AG10803 (cell line): ENCODE measurements at regions not wholly inside any gene's neighbourhood (a gene's known extent, or its start where the extent isn't known, plus 50 kb on each side); places are given as distances from the start of the nearest gene placed in this dataset.
A peak's percentile ranks its signal among the peaks of the same experiment; 100 is the strongest.

Experiments
- DNase-seq: peaks from one replicate; pipeline ENCODE4 v3.0.0; 2010; ENCODE audit warnings: low read depth
- H3K4me3 ChIP-seq: 2 replicates; pipeline ENCODE4 v1.5.1; 2011; ENCODE audit warnings: mild to moderate bottlenecking, low read length, control low read depth
- CTCF ChIP-seq: conservative IDR thresholded peaks from 2 replicates; pipeline ENCODE4 v1.5.1; 2011; ENCODE audit warnings: mild to moderate bottlenecking, low read length, control low read depth, inconsistent platforms

GRCh38 chr5:28414619-28415018 lies 1376.2 kb upstream of the CDH9 start:
- no peak overlapping the region for H3K4me3 ChIP-seq
- no peak for TF ChIP-seq CTCF
- no peak for DNase-seq

- H3K4me3 ChIP-seq = no peak overlapping the region
- DNase-seq = no peak
- TF ChIP-seq CTCF = no peak
These were observed 1370.3 kb upstream of the CDH9 start for GRCh38 chr5:28408651-28409050.

- peak; percentile 0 for DNase-seq
These were observed 1369.8 kb upstream of the CDH9 start for GRCh38 chr5:28408186-28408585.

GRCh38 chr5:28404363-28405071 lies 1366.1 kb upstream of the CDH9 start:
- no peak for TF ChIP-seq CTCF
- H3K4me3 ChIP-seq = no peak overlapping the region
- DNase-seq = no peak

More at GRCh38 chr5:28408186-28408585, 1369.8 kb upstream of the CDH9 start:
- no peak overlapping the region for H3K4me3 ChIP-seq
- no peak for TF ChIP-seq CTCF

GRCh38 chr5:28403846-28404245 lies 1365.5 kb upstream of the CDH9 start:
- no peak for TF ChIP-seq CTCF
- no peak overlapping the region for H3K4me3 ChIP-seq
- no peak for DNase-seq

GRCh38 chr5:28402590-28403301 lies 1364.4 kb upstream of the CDH9 start:
- TF ChIP-seq CTCF = no peak
- no peak overlapping the region for H3K4me3 ChIP-seq
- DNase-seq = no peak

GRCh38 chr5:28400076-28400475 lies 1361.7 kb upstream of the CDH9 start:
- TF ChIP-seq CTCF = no peak
- no peak overlapping the region for H3K4me3 ChIP-seq
- no peak for DNase-seq
